AG10803 (cell line): ENCODE measurements at regions not wholly inside any gene's neighbourhood (a gene's known extent, or its start where the extent isn't known, plus 50 kb on each side); places are given as distances from the start of the nearest gene placed in this dataset.

Experiments used
- DNase-seq: peaks from one replicate; pipeline ENCODE4 v3.0.0; 2010; ENCODE audit warnings: low read depth
- H3K4me3 ChIP-seq: 2 replicates; pipeline ENCODE4 v1.5.1; 2011; ENCODE audit warnings: mild to moderate bottlenecking, low read length, control low read depth
- CTCF ChIP-seq: conservative IDR thresholded peaks from 2 replicates; pipeline ENCODE4 v1.5.1; 2011; ENCODE audit warnings: mild to moderate bottlenecking, low read length, control low read depth, inconsistent platforms

GRCh38 chr9:13755551-13755950, 476.1 kb upstream of the MPDZ start:
- no peak for TF ChIP-seq CTCF
- no peak overlapping the region for H3K4me3 ChIP-seq
- DNase-seq, result no peak

GRCh38 chr9:13750639-13751038, 471.1 kb upstream of the MPDZ start:
- DNase-seq, result no peak
- no peak overlapping the region for H3K4me3 ChIP-seq
- no peak for TF ChIP-seq CTCF

- H3K4me3 ChIP-seq, result no peak overlapping the region
- no peak for TF ChIP-seq CTCF
- peak; percentile 83 for DNase-seq
Observed at GRCh38 chr9:13750061-13750460, 470.6 kb upstream of the MPDZ start.

GRCh38 chr9:13746876-13747275, 467.4 kb upstream of the MPDZ start:
- no peak overlapping the region for H3K4me3 ChIP-seq
- no peak for DNase-seq

GRCh38 chr9:13744261-13744901, 464.9 kb upstream of the MPDZ start:
- no peak for DNase-seq
- no peak for TF ChIP-seq CTCF
- H3K4me3 ChIP-seq, result no peak overlapping the region

More at GRCh38 chr9:13746876-13747275, 467.4 kb upstream of the MPDZ start:
- no peak for TF ChIP-seq CTCF

- TF ChIP-seq CTCF, result no peak
- H3K4me3 ChIP-seq, result no peak overlapping the region
- no peak for DNase-seq
Observed at GRCh38 chr9:13737885-13738284, 458.4 kb upstream of the MPDZ start.

- H3K4me3 ChIP-seq, result no peak overlapping the region
- no peak for DNase-seq
Observed at GRCh38 chr9:13735181-13735580, 455.7 kb upstream of the MPDZ start.

More at GRCh38 chr9:13735181-13735580, 455.7 kb upstream of the MPDZ start:
- TF ChIP-seq CTCF, result no peak
